Stimulated activated CD4-positive, alpha-beta T cell treated with anti-CD3 and anti-CD28 coated beads, Interleukin-4, amount 100 ng/mL, for 1 hour (primary cell): ENCODE measurements at regions not wholly inside any gene's neighbourhood (a gene's known extent, or its start where the extent isn't known, plus 50 kb on each side); places are given as distances from the start of the nearest gene placed in this dataset.

Experiments
- DNase-seq: peaks from one replicate; pipeline ENCODE4 v3.0.0-alpha.2; 2020

DNA sequence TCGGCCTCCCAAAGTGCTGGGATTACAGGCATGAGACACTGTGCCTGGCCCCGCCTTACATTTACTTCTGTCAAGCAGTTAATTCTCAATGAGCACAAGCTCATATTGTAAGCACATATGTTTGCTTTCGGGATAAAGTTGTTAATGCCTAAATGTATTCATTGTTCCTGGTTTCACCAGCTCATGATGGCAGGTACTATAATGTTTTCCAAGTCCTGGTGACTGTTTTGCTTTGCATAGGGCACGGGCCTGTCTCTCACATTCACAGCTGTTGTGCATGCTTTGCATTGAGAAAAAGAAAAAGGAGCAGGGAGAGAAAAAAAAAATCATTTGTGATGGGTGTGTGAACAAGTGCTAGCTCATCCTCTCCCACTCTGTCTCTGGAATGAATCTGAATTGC, 661.2 kb upstream of the TENM3 start:
- no peak for DNase-seq

GRCh38 chr4:181582595-181582994, 660.6 kb upstream of the TENM3 start:
- no peak for DNase-seq

GRCh38 chr4:181588733-181589302, 654.4 kb upstream of the TENM3 start:
- DNase-seq = no peak

- DNase-seq = no peak
Observed at GRCh38 chr4:181592221-181592745, 650.9 kb upstream of the TENM3 start.

- no peak for DNase-seq
Observed at GRCh38 chr4:181593703-181594102, 649.5 kb upstream of the TENM3 start.

DNA sequence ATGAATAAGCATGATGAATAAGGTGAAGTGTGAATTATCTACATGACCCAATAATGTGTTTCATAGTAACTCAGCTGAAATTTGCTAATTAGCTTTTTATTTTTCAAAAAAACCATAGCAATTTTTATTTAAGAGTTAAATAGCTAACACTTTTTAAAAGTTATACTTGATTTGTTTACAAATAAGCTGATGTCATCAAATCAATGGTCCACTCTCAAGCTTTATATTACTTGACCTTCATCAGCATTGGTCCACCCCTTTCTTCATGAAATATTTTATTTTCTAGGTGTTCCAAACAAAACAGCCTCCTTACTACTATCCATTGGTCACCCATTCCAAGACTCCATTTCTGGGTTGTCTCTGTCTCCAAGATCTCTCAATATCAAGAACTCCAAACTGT, 649.0 kb upstream of the TENM3 start:
- DNase-seq = no peak

GRCh38 chr4:181595716-181596115, 647.5 kb upstream of the TENM3 start:
- DNase-seq = no peak

DNA sequence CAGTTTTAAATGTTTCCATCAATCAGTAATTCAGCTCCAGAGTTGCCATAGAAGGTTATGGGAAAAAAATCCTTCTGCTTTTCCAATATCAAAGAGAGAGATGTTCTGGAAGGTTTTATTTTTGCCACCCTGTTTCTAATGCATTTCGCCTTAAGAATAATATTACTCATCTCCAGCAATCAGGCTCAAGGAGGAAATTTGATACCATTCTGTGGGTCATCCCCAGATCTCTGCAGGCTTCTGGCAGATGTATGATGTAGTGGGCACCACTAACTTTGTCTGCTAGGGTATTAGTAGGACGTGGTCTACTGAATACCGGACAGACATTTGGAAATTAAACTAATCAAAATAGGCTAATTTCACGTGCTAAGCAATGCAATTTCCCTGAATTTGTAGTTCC, 645.4 kb upstream of the TENM3 start:
- DNase-seq = no peak

GRCh38 chr4:181599134-181599533, 644.1 kb upstream of the TENM3 start:
- no peak for DNase-seq

DNA sequence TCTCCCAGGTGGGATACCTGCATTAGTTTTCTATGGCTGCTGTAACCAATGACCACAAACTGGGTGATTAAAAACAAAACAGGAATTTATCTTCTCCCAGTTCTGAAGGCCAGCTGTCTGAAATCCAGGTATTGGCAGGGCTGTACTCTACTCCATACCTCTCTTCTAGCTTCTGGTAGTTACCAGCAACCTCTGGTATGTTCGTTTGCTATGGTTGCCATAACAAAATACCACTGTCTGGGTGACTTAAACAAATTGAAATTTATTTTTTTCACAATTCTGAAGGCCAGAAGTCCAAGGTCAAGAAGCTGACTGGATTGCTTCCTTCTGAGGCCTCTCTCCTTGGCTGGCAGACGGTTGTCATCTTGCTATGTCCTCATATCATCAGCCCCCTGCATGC, 642.1 kb upstream of the TENM3 start:
- DNase-seq = no peak

GRCh38 chr4:181604546-181604945, 638.7 kb upstream of the TENM3 start:
- no peak for DNase-seq

GRCh38 chr4:181606300-181606699, 636.9 kb upstream of the TENM3 start:
- no peak for DNase-seq

- no peak for DNase-seq
Observed at GRCh38 chr4:181608181-181608580, 635.0 kb upstream of the TENM3 start.

- no peak for DNase-seq
Observed at GRCh38 chr4:181611033-181611711, 632.0 kb upstream of the TENM3 start.

DNA sequence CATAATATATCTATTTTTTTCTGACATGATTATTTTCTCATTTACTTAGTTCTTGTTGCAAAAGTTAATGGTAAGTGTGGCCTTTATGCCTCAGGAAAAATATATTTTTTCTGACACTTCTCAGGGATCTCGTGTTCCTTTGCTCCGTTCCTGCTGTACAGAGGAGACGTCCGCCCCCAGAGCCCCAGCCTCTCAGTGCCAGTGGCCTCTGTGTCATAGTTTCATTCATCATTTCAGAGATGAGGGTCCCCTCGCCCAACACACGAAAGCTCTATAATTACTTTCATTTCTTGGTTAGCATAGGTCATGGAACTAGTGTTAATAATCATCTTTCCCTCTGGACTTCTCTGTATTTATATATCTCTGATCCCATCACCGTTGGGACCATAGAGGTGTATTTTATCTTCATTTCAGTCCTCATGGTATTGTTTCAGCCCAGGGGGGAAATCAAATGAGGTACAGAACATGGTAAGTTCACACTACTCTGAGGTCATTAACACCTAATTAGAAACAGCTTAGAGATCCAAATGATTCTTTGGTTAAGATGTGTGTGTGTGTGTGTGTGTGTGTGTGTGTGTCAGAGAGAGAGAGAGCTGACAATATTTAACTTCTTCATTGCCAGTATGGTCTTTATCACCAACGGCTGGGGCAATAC, 631.1 kb upstream of the TENM3 start:
- no peak for DNase-seq

- no peak for DNase-seq
Observed at GRCh38 chr4:181613200-181613599, 630.0 kb upstream of the TENM3 start.

DNA sequence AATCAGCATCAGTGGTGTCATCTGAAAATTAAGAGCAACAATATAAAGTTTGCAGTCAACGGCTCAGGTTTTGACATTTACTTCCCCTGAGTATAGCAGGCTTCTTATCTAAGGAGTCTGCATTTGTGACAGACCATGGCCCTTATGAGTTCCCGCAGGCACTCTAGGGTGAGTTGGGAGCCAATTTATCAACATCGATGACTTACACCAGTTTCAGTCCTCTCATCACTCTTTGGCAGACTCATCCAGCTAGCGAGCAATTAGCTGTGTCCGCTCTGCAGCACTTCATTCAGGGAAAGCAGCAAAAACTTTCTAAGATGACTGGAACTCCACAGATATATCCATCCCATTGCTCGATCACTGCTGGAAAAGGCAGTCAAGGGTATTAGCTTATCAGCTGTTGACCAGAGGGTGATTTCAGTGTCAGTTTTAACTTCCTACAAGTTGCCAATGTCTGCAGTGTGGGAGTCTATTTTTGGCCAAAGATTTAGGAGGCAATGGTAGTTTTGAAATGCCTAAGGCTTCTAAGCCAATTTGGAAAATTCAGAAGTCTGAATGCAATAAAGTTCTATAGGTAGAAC, 625.1 kb upstream of the TENM3 start:
- no peak for DNase-seq

DNA sequence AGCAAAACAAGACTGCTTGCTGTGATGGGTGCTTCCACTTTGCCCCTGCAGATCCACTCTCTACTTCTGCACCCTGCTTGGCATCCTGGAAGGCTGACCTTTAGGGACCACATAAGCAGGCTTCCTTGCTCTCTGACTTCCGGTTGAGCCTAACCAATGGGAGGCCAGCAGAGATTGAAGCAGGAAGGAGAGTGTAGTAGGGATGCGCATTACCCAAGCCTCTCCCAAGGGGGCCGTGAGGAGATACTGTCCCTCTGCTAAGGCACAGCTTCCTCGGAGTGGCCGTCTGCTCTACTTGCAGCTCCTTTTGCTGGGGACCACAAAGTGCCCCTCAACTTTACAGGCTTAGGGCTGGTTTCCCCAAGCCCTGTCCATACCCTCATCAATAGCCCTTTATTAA, 624.3 kb upstream of the TENM3 start:
- DNase-seq = no peak

- no peak for DNase-seq
Observed at GRCh38 chr4:181619651-181620050, 623.6 kb upstream of the TENM3 start.

DNA sequence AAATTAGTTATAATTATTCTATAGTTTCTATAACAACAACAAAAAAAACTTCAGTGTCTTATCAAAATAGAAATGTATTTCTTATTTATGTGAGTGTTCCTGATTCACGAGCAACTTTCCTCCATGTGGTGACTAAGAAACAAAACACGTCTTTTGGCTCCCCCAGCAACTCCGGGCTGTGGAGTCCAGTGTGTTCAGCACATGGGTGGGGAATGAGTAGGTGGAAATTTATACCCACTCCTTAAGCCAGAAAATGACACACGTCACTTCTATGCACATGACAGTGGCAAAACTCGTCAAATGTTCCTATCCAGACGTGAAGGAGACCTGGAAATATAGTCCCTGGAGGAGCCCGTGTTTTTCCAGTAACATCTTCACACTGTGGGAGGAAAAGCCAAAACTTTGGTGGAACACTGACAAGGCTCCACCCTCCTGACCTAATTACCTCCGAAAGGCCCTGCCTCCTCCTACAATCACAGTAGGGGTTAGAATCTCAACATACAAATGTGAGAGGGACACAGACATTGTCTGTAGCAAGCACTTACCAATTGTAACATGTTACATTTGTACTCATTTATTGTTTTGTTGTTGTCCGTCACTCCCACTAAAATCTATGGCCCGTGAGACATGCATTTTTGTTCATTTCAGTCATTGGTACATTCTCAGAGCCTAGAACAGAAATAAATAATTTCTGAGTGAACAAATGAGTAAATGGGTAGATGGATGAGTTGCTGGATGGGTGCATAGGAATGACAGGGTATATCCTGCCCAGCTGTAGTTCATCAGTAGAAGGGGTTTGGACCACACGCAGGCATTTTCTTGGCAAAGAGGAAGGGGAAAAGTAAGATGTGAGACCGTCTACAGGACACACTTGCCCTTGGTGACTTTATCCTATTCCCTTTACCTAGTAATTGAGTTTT, 605.8 kb upstream of the TENM3 start:
- DNase-seq = no peak

DNA sequence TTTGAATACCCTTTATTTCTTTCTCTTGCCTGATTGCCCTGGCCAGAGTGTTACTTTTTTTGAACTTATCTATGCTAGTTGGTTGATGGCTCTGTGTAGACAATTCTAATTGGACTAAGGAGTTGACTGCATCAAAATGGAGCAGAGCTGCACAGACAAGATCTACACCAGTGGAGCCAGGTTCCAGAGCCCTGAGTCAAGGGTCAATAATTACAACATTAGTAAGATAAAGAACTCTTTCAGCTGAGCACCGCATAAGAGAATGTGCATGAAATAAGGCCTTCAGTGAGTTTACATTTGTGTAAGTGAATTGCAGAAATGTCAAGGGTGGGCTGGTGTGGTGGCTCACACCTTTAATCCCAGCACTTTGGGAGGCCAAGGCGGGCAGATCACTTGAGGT, 599.7 kb upstream of the TENM3 start:
- no peak for DNase-seq

- DNase-seq = no peak
Observed at GRCh38 chr4:181645489-181645888, 597.7 kb upstream of the TENM3 start.

- DNase-seq = no peak
Observed at GRCh38 chr4:181646864-181647263, 596.3 kb upstream of the TENM3 start.
